Glomerular visceral epithelial cell (primary cell): ENCODE measurements at regions not wholly inside any gene's neighbourhood (a gene's known extent, or its start where the extent isn't known, plus 50 kb on each side); places are given as distances from the start of the nearest gene placed in this dataset.
"Not testable (repeated sequence)": the region's sequence is repeated elsewhere in the genome, so short reads cannot be mapped to it uniquely, and the experiment has no call there.

Experiments used
- DNase-seq: peaks from one replicate; pipeline ENCODE4 v3.0.0-alpha.2; 2016; ENCODE audit errors: extremely low spot score

GRCh38 chr9:84054341-84055010 is 73.9 kb downstream of the RMI1 start:
- DNase-seq = no peak

- no peak for DNase-seq
These were observed 77.1 kb downstream of the RMI1 start for GRCh38 chr9:84057662-84058061.

GRCh38 chr9:84059936-84060335 is 79.3 kb downstream of the RMI1 start:
- no peak for DNase-seq

GRCh38 chr9:84061613-84062193 is 81.1 kb downstream of the RMI1 start:
- DNase-seq = no peak

- no peak for DNase-seq
These were observed 81.9 kb downstream of the RMI1 start for GRCh38 chr9:84062538-84062937.

GRCh38 chr9:84067821-84068220 is 87.2 kb downstream of the RMI1 start:
- no peak for DNase-seq

GRCh38 chr9:84068872-84069271 is 88.3 kb downstream of the RMI1 start:
- DNase-seq = no peak

- DNase-seq = no peak
These were observed 90.0 kb downstream of the RMI1 start for GRCh38 chr9:84070590-84070989.

GRCh38 chr9:84072621-84073180 is 92.1 kb downstream of the RMI1 start:
- DNase-seq = no peak

GRCh38 chr9:84075004-84075403 is 94.4 kb downstream of the RMI1 start:
- DNase-seq = no peak

- no peak for DNase-seq
These were observed 95.8 kb downstream of the RMI1 start for GRCh38 chr9:84076384-84076783.

GRCh38 chr9:84077816-84078215 is 97.2 kb downstream of the RMI1 start:
- not testable (repeated sequence) for DNase-seq

GRCh38 chr9:84079994-84080393 is 99.4 kb downstream of the RMI1 start:
- DNase-seq = no peak

- no peak for DNase-seq
These were observed 121.5 kb downstream of the RMI1 start for GRCh38 chr9:84101964-84102632.

- no peak for DNase-seq
These were observed 123.2 kb downstream of the RMI1 start for GRCh38 chr9:84103651-84104377.

GRCh38 chr9:84107081-84107480 is 126.5 kb downstream of the RMI1 start:
- DNase-seq = no peak

- DNase-seq = no peak
These were observed 127.4 kb downstream of the RMI1 start for GRCh38 chr9:84107995-84108394.

GRCh38 chr9:84111726-84112125 is 131.1 kb downstream of the RMI1 start:
- DNase-seq = no peak

- no peak for DNase-seq
These were observed 141.5 kb downstream of the RMI1 start for GRCh38 chr9:84121991-84122523.

GRCh38 chr9:84122572-84122971 is 142.0 kb downstream of the RMI1 start:
- DNase-seq = no peak

- no peak for DNase-seq
These were observed 143.2 kb downstream of the RMI1 start for GRCh38 chr9:84123648-84124406.
